Activated naive CD4-positive, alpha-beta T cell treated with anti-CD3 and anti-CD28 coated beads, Interleukin-2, amount 10 ng/mL, durations not matched to agents 7 days and 5 days (primary cell): ENCODE measurements at regions not wholly inside any gene's neighbourhood (a gene's known extent, or its start where the extent isn't known, plus 50 kb on each side); places are given as distances from the start of the nearest gene placed in this dataset.
A peak's percentile ranks its signal among the peaks of the same experiment; 100 is the strongest.

Experiments
- CTCF ChIA-PET: fragments of 350-600 bp; sonication (Branson Sonifier 250); formaldehyde crosslinking; loops from one replicate; lab custom pipeline; 2021; ENCODE audit warnings: antibody characterized with exemption; lab: Charles Lee
- DNase-seq: peaks from one replicate; pipeline ENCODE4 v3.0.0-alpha.2; 2020
- H3K27ac Mint-ChIP-seq: one replicate; pipeline ENCODE4 v1.8.0; 2021; ENCODE audit warnings: mild to moderate bottlenecking, moderate library complexity, mixed read lengths
- H3K27me3 Mint-ChIP-seq: one replicate; pipeline ENCODE4 v1.8.0; 2021; ENCODE audit warnings: mild to moderate bottlenecking, mixed read lengths
- H3K36me3 Mint-ChIP-seq: one replicate; pipeline ENCODE4 v1.8.0; 2021; ENCODE audit warnings: mixed read lengths
- H3K4me1 Mint-ChIP-seq: one replicate; pipeline ENCODE4 v1.8.0; 2021; ENCODE audit warnings: mixed read lengths
- H3K4me3 Mint-ChIP-seq: one replicate; pipeline ENCODE4 v1.8.0; 2021; ENCODE audit warnings: mild to moderate bottlenecking, moderate library complexity, mixed read lengths
- H3K9me3 Mint-ChIP-seq: one replicate; pipeline ENCODE4 v1.8.0; 2021; ENCODE audit warnings: mixed read lengths

- DNase-seq, result no peak
- H3K4me3 Mint-ChIP-seq, result no peak overlapping the region
- no peaks in the 10 kb centered on the region for H3K4me1 Mint-ChIP-seq
- CTCF ChIA-PET, result no interaction called here
- H3K36me3 Mint-ChIP-seq, result no peaks in the 10 kb centered on the region
- H3K27ac Mint-ChIP-seq, result no peak overlapping the region
- H3K9me3 Mint-ChIP-seq, result no peaks in the 10 kb centered on the region
- H3K27me3 Mint-ChIP-seq, result peaks cover 8% of the 10 kb centered on the region
Measured at GRCh38 chr4:14865804-14866203, 136.5 kb upstream of the CPEB2 start.

- no peak overlapping the region for H3K27ac Mint-ChIP-seq
- CTCF ChIA-PET, result interaction anchor here (1.2 kb wide), 1 partner anchor 9 kb away, joined by 3 read pairs; no protein-coding TSS in a partner anchor
- H3K4me3 Mint-ChIP-seq, result no peak overlapping the region
- no peaks in the 10 kb centered on the region for H3K4me1 Mint-ChIP-seq
- H3K27me3 Mint-ChIP-seq, result peaks cover 4% of the 10 kb centered on the region
- H3K36me3 Mint-ChIP-seq, result no peaks in the 10 kb centered on the region
- no peaks in the 10 kb centered on the region for H3K9me3 Mint-ChIP-seq
- DNase-seq, result no peak
Measured at GRCh38 chr4:14867847-14868246, 134.4 kb upstream of the CPEB2 start.

- H3K27me3 Mint-ChIP-seq, result no peaks in the 10 kb centered on the region
- CTCF ChIA-PET, result interaction anchor here (1.2 kb wide), 1 partner anchor 8 kb away, joined by 3 read pairs; no protein-coding TSS in a partner anchor
Measured at GRCh38 chr4:14868426-14869395, 133.6 kb upstream of the CPEB2 start.

GRCh38 chr4:14871676-14872430 lies 130.4 kb upstream of the CPEB2 start:
- no peaks in the 10 kb centered on the region for H3K36me3 Mint-ChIP-seq
- DNase-seq, result peak; percentile 51
- no peak overlapping the region for H3K27ac Mint-ChIP-seq
- H3K4me1 Mint-ChIP-seq, result peaks cover 21% of the 10 kb centered on the region
- no peaks in the 10 kb centered on the region for H3K27me3 Mint-ChIP-seq
- H3K9me3 Mint-ChIP-seq, result no peaks in the 10 kb centered on the region
- H3K4me3 Mint-ChIP-seq, result no peak overlapping the region
- CTCF ChIA-PET, result no interaction called here

More at GRCh38 chr4:14868426-14869395, 133.6 kb upstream of the CPEB2 start:
- Mint-ChIP-seq H3K4me3 (no peak overlapping the region), H3K4me1 (no peaks in the 10 kb centered on the region), H3K9me3 (no peaks in the 10 kb centered on the region), H3K36me3 (no peaks in the 10 kb centered on the region), H3K27ac (no peak overlapping the region)
- DNase-seq, result no peak

GRCh38 chr4:14874990-14875389 lies 127.3 kb upstream of the CPEB2 start:
- no peak for DNase-seq
- Mint-ChIP-seq H3K4me3 (no peak overlapping the region), H3K36me3 (no peaks in the 10 kb centered on the region), H3K4me1 (peaks cover 30% of the 10 kb centered on the region), H3K27ac (no peak overlapping the region), H3K9me3 (no peaks in the 10 kb centered on the region), H3K27me3 (no peaks in the 10 kb centered on the region)
- CTCF ChIA-PET, result interaction anchor here (1.0 kb wide), 1 partner anchor 356 kb away, joined by 3 read pairs; no protein-coding TSS in a partner anchor

GRCh38 chr4:14877246-14878225 lies 124.7 kb upstream of the CPEB2 start:
- Mint-ChIP-seq H3K27ac (peak overlapping the region; percentile 16), H3K9me3 (no peaks in the 10 kb centered on the region), H3K4me1 (peaks cover 30% of the 10 kb centered on the region), H3K27me3 (no peaks in the 10 kb centered on the region), H3K4me3 (no peak overlapping the region), H3K36me3 (no peaks in the 10 kb centered on the region)
- CTCF ChIA-PET, result interaction anchor here (1.1 kb wide), 1 partner anchor 10 kb away, joined by 3 read pairs; no protein-coding TSS in a partner anchor
- DNase-seq, result peak; percentile 21

GRCh38 chr4:14878681-14879080 lies 123.6 kb upstream of the CPEB2 start:
- DNase-seq, result no peak
- CTCF ChIA-PET, result no interaction called here
- H3K4me1 Mint-ChIP-seq, result peaks cover 30% of the 10 kb centered on the region
- no peaks in the 10 kb centered on the region for H3K36me3 Mint-ChIP-seq
- H3K9me3 Mint-ChIP-seq, result no peaks in the 10 kb centered on the region
- no peak overlapping the region for H3K4me3 Mint-ChIP-seq
- H3K27me3 Mint-ChIP-seq, result no peaks in the 10 kb centered on the region
- no peak overlapping the region for H3K27ac Mint-ChIP-seq

GRCh38 chr4:14879683-14880082 lies 122.6 kb upstream of the CPEB2 start:
- no peak for DNase-seq
- Mint-ChIP-seq H3K27me3 (no peaks in the 10 kb centered on the region), H3K4me3 (no peak overlapping the region), H3K36me3 (no peaks in the 10 kb centered on the region), H3K27ac (no peak overlapping the region), H3K4me1 (peaks cover 29% of the 10 kb centered on the region), H3K9me3 (no peaks in the 10 kb centered on the region)
- CTCF ChIA-PET, result no interaction called here

- H3K4me1 Mint-ChIP-seq, result peaks cover 18% of the 10 kb centered on the region
- CTCF ChIA-PET, result no interaction called here
- H3K36me3 Mint-ChIP-seq, result no peaks in the 10 kb centered on the region
- no peak overlapping the region for H3K27ac Mint-ChIP-seq
- no peak for DNase-seq
- H3K27me3 Mint-ChIP-seq, result no peaks in the 10 kb centered on the region
- no peaks in the 10 kb centered on the region for H3K9me3 Mint-ChIP-seq
- no peak overlapping the region for H3K4me3 Mint-ChIP-seq
Measured at GRCh38 chr4:14880805-14881204, 121.5 kb upstream of the CPEB2 start.

- H3K4me3 Mint-ChIP-seq, result no peak overlapping the region
- no peak for DNase-seq
- CTCF ChIA-PET, result no interaction called here
- no peak overlapping the region for H3K27ac Mint-ChIP-seq
- no peaks in the 10 kb centered on the region for H3K27me3 Mint-ChIP-seq
- no peaks in the 10 kb centered on the region for H3K36me3 Mint-ChIP-seq
- H3K4me1 Mint-ChIP-seq, result no peaks in the 10 kb centered on the region
- H3K9me3 Mint-ChIP-seq, result no peaks in the 10 kb centered on the region
Measured at GRCh38 chr4:14883166-14883565, 119.1 kb upstream of the CPEB2 start.

GRCh38 chr4:14883661-14884060 lies 118.6 kb upstream of the CPEB2 start:
- Mint-ChIP-seq H3K27ac (no peak overlapping the region), H3K4me1 (no peaks in the 10 kb centered on the region), H3K27me3 (no peaks in the 10 kb centered on the region), H3K4me3 (no peak overlapping the region), H3K9me3 (no peaks in the 10 kb centered on the region), H3K36me3 (no peaks in the 10 kb centered on the region)
- DNase-seq, result no peak
- CTCF ChIA-PET, result no interaction called here

GRCh38 chr4:14887842-14888433 lies 114.3 kb upstream of the CPEB2 start:
- no peak overlapping the region for H3K27ac Mint-ChIP-seq
- DNase-seq, result no peak

GRCh38 chr4:14888790-14889572 lies 113.3 kb upstream of the CPEB2 start:
- Mint-ChIP-seq H3K9me3 (no peaks in the 10 kb centered on the region), H3K4me1 (no peaks in the 10 kb centered on the region), H3K27ac (no peak overlapping the region), H3K36me3 (no peaks in the 10 kb centered on the region), H3K27me3 (no peaks in the 10 kb centered on the region), H3K4me3 (no peak overlapping the region)
- DNase-seq, result no peak
- CTCF ChIA-PET, result no interaction called here

More at GRCh38 chr4:14887842-14888433, 114.3 kb upstream of the CPEB2 start:
- H3K36me3 Mint-ChIP-seq, result no peaks in the 10 kb centered on the region
- H3K4me1 Mint-ChIP-seq, result no peaks in the 10 kb centered on the region
- CTCF ChIA-PET, result no interaction called here
- no peaks in the 10 kb centered on the region for H3K27me3 Mint-ChIP-seq
- no peaks in the 10 kb centered on the region for H3K9me3 Mint-ChIP-seq
- no peak overlapping the region for H3K4me3 Mint-ChIP-seq
